ENCODE measurements at regions not wholly inside any gene's neighbourhood (a gene's known extent, or its start where the extent isn't known, plus 50 kb on each side); places are given as distances from the start of the nearest gene placed in this dataset.

DNA sequence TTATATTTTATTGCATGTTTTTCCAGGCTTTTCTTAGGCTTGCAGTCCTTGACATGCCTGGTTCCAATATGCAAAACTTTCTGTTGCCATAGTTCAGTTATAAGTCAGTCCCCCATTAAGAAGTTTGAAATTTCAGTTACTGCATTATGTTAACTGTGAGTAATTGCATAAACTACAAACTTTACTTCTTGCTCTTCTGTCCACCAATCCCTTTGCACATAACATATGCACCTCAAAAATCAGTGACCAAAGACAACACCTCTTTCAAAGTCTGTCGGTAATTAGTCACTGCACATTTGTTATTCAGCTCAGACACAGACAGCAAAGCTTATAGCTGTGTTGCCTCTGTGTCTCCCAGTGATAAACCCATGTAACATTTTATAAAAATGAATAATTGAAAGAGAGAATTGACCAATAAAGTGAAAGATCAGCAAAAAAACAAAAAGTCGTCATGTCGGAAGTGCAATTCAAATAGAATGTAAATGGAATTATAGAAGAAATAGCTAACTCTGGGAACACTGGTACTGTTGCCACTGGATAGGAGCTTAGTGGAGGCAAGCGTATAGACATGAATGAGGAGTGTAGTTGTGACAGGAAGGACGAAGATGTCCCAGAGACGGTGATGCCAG, 50.3 kb upstream of the BTBD3 start:
- FAIRE-seq = no peak
